SKM-1 treated with dmso at 0.1 percent for 144 hours (cell line): ENCODE measurements at regions not wholly inside any gene's neighbourhood (a gene's known extent, or its start where the extent isn't known, plus 50 kb on each side); places are given as distances from the start of the nearest gene placed in this dataset.

ENCODE experiments used
- DNase-seq: peaks from one replicate; lab custom pipeline; 2025; ENCODE audit not compliant: unreplicated experiment; lab: John Stamatoyannopoulos, UW

- DNase-seq = no peak
Measured at GRCh38 chr7:47007471-47007870, 574.4 kb downstream of the TNS3 start.

GRCh38 chr7:47000561-47000960 lies 581.4 kb downstream of the TNS3 start:
- DNase-seq = no peak

GRCh38 chr7:46999866-47000265 lies 582.0 kb downstream of the TNS3 start:
- no peak for DNase-seq

DNA sequence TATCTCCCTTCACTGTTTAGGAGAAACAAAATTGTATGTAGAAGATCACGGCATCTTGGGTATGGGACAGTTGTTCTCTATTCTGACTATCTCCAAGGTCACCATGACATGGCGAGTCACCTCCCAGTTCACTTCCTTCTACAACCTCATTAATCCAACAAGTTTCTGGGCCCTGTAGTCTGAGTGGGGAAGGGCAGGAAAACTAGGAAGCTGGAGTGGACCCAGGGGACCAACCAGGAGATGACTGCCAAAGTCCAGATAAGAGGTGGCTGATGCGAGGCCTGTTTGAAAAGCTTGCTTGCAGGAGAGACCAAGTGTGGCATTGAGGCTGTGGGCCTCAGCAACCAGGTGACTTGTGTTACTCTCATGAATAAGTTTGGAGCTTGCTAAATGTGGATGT lies 584.9 kb downstream of the TNS3 start:
- no peak for DNase-seq

DNA sequence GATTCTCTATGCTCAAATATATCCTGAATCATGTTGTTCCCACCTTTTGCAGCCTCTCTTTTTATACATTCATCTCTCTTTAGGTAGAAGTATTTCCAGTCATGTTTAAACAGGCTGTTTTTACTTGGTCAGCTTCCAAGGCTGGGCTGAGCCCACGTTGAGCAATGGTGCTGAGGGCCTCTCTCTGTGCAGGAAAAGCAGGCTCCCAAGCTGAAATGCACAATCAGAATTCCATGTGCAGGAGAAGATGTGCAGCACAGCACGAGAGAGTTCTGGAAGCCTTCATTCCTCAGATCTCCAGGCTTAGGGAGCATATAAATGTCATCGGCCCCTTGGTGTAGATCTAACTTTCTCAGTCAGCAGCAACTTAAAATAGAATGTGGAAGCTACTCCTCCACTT lies 588.5 kb downstream of the TNS3 start:
- DNase-seq = no peak

- DNase-seq = no peak
Measured at GRCh38 chr7:46990761-46991160, 591.1 kb downstream of the TNS3 start.

- no peak for DNase-seq
Measured at GRCh38 chr7:46989247-46989646, 592.7 kb downstream of the TNS3 start.

DNA sequence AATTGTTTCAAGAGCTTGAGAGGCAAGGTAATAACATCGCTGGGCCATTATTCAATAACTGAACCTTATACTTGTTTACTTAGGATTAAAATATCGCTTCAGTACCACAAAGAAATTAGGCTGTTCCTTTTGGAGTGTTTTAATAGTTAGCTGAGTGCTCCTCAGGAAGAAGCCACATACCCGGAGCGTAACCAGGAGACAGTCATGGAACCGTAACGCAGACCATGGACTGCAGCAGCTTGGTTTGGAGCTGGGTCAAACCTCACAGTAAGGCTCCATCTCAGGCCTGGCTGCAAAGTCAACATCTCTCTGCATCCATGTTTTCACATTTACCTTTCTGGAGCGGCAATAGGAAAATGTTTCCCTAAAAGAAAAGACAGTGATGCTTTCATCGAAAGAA lies 599.0 kb downstream of the TNS3 start:
- DNase-seq = no peak

DNA sequence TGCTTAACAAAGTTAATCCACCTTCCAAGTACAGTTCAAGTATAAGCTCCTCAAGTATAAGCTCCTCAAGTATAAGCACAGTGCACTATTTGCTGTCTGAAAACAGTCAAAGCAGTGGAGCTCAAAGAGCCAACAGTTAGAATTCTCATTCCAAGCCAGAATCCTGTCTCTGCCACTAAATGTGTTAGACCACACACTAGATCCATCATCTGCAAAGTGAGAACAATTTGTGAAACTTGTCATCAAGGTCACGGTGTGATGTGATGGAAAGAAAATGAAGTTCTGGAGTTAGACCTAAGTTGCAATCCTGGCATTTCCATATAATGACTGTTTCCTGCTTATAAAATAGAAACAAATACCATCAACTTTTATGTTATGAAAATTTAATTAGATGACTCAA lies 602.5 kb downstream of the TNS3 start:
- DNase-seq = no peak

GRCh38 chr7:46975493-46975892 lies 606.4 kb downstream of the TNS3 start:
- no peak for DNase-seq

GRCh38 chr7:46972205-46972604 lies 609.7 kb downstream of the TNS3 start:
- no peak for DNase-seq

DNA sequence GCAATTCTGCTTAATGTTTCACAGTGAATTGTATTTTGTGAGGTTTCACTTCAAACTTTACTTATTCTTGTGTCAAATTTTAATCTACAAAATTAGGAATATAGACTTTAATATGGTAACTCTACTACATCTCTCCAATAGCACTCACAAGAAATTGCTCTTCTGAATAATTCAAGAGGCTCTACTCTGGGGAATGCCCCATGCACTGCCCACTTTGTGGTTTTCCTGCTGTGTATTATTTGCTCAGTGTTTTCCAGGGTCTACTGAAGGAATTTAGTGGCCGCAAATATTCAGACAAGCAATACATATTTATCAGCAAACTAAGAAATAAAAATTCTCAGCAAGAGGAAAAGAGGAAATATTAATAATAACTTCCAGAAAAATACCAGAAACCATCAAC lies 611.4 kb downstream of the TNS3 start:
- no peak for DNase-seq

GRCh38 chr7:46970131-46970430 lies 611.8 kb downstream of the TNS3 start:
- no peak for DNase-seq

DNA sequence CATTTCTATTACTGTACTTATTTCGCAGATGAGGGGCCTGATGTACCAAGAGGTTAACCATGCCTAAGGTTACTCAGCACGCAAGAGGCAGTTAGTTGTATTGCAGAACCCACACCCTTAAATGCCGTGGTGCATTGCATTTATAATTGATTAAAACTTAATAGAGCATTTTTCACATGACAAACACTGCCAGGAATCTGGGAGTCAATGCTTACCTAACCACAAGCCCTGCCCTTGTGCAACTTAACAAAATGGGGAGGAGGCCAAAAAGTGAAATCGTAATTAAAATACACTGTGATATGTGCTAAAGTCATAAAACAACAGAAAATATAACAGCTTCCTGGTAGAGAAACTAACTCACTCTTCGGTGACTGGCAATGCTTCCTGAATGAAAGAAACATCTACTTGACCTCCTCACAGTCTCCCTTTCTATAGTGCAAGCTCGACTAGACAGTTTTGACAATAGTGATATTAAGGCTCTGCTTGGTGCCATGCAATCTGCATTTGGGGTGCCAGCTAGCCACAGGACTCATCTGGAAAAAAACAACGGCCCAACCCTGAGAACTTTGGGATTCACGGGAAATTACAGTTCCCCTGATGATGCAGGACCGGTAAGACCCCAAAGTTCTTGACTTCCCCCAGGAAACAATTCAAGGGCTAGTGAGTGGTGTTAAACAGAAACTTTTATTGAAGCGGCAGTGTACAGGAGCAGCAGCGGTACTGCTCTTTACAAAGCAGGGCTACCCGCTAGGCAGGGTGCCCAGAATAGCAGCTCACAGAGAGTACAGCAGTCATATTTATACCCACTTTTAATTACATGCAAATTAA lies 612.4 kb downstream of the TNS3 start:
- DNase-seq = no peak

- no peak for DNase-seq
Measured at GRCh38 chr7:46968003-46968402, 613.9 kb downstream of the TNS3 start.

DNA sequence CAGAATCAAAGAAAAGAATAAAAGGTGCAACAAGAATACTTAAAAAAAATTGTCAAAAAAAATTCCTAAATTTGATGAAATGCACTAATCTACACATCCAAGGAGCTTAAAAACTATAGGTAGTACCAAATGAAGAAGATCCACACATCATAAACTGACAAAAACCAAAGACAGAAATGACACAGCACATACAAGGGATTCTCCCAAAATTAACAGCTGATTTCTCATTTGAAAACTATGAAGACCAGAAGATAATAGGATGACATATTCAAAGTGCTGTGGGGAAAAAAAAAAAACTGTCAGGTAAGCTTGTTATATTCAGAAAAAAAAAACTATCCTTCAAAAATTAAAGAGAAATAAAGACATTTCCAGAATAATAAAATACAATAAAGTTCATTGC lies 618.2 kb downstream of the TNS3 start:
- no peak for DNase-seq

DNA sequence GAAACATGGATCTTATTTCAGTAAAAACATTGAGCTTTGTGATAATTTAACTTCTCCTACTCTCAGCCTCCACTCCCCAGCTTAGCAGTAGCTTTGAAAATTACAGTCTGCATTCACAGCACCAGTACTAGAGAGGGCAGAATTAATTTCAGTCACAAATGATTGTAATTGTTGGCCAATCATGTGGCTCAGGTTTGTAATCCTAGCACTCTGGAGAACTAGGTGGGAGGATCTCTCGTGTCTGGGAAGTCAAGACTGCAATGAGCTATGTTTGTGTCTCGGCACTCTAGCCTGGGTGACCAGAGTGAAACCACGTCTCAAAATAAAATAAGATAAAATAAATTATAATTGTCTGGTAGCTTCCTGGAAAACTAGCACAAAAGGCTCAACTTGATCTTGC lies 620.9 kb downstream of the TNS3 start:
- DNase-seq = no peak

DNA sequence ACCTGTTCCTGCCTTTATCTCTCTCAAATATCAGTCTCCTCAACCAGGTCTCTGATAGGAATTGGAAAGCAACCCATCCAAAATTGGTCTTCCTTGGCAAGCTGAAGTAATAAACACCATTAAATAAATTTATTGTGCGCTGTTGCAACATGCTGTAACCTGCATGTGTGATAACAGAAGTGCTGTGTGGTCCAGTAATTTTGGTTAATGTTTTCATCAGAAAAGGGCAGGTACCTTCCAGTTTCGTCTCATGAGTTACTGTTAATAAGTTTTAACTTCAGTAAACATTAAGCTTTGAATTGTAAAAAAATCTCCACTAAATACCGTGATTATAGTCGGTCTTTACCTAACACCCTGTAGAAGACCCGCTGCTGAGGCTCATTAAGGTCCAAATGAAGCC lies 624.7 kb downstream of the TNS3 start:
- no peak for DNase-seq

DNA sequence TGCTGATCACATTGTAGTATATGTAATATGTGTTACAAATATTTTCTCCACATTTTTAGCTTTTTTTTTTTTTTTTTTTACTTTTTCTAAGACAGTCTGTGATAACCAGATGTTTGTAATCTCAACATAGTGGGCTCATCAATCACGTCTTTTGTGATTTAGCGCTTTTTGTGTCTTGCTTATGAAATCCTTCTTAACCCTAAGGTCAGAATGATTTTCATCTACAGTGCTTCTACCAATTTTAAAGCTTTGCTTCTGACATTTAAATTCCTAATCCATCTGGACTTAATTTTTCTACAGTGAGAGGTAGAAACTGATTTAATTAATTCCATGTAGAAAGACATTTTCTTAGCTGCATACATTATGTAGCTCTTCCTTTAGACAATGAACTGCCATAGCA lies 626.4 kb downstream of the TNS3 start:
- DNase-seq = no peak

DNA sequence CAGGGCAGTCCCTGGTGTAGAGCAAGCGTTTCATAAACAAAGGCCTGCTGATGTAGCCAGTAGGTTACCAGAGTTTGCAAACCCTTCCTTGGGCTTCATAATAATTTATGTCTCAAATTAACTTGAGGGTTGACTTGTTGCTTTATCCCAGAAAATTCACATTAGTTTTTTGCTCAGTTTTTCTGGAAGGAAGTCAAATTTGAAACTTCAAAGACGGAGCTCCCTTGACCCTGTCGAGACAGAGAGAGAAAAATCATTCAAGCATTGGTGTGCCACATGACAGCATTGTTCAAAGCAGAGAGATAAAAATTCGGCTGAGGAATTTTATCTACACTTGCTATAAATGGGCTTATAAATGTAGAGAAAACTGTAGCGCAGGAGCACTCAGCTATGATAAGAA lies 627.7 kb downstream of the TNS3 start:
- no peak for DNase-seq

DNA sequence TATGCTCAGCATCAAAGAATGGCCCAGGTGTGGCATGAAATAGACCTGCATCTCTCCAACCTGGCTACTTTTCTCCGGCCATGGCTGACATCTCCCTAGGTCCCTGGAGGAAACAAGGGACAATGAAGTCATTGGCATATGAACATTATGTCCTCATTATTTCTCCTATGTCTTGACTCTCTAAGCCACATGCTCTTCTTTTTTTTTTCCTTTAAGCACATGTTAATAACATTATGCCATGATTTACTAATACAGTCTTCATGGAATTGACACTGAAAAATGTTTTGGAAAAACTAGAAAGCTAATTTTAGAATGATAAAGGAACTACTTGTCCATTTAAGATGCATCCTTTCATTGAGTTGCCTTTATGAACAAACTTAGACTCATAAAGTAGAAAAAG lies 628.9 kb downstream of the TNS3 start:
- no peak for DNase-seq

- DNase-seq = no peak
Measured at GRCh38 chr7:46949270-46949931, 632.5 kb downstream of the TNS3 start.

DNA sequence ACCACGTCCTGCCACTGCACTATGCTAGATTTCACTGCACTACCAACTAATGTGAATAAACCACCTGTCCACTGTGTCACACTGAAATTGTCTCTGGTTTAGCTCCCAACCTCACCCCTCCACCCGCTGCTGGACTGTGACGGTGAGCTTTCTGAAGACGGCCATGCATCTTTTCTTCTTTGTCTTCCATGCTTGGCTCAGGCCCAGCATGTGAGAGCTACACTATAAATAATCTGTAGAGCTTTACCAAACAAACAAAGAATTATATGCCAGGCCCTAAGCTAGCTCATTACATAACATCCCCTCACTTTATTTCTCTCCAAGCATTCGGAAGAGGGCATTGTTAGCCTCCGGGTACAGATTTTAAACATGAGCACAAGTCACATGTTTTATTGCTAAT lies 633.2 kb downstream of the TNS3 start:
- DNase-seq = no peak
